Vagina (tissue), 2 donors: ENCODE measurements at regions not wholly inside any gene's neighbourhood (a gene's known extent, or its start where the extent isn't known, plus 50 kb on each side); places are given as distances from the start of the nearest gene placed in this dataset.
"Not testable (repeated sequence)": the region's sequence is repeated elsewhere in the genome, so short reads cannot be mapped to it uniquely, and the experiment has no call there.

Source experiments
- DNase-seq, 2 donors: peaks; one replicate each; pipeline ENCODE4 v3.0.0-alpha.2; 2017; ENCODE audit errors: extremely low spot score in 2 of 2
- H3K27ac ChIP-seq: fragments of 200-600 bp; sonication (generic); one replicate; pipeline ENCODE4 v1.5.1; 2019
- H3K27me3 ChIP-seq: fragments of 200-600 bp; sonication (generic); one replicate; pipeline ENCODE4 v1.5.1; 2019
- H3K36me3 ChIP-seq, 2 donors: fragments of 200-600 bp; sonication (generic); one replicate each; pipeline ENCODE4 v1.5.1; 2017 to 2019
- H3K4me1 ChIP-seq: fragments of 200-600 bp; sonication (generic); one replicate; pipeline ENCODE4 v1.5.1; 2019
- H3K4me3 ChIP-seq, 2 donors: fragments of 200-600 bp; sonication (generic); 1 replicate in 1 of 2; 2 replicates in 1 of 2; pipeline ENCODE4 v1.5.1; 2016 to 2019
- H3K9me3 ChIP-seq: fragments of 200-600 bp; sonication (generic); one replicate; pipeline ENCODE4 v1.5.1; 2019
- CTCF ChIP-seq, 3 experiments: fragments of 450-650 bp in 2 of 3; fragments of 200-600 bp in 1 of 3; sonication (generic) in 1 of 3; IDR thresholded peaks; one replicate each; pipeline ENCODE4 v1.5.1; 2017 to 2019; ENCODE audit warnings: antibody characterized with exemption in 3 of 3, mild to moderate bottlenecking in 2 of 3, moderate library complexity in 2 of 3
- POLR2A ChIP-seq, 2 donors: fragments of 450-650 bp; IDR thresholded peaks; one replicate each; pipeline ENCODE4 v1.6.1; 2017; ENCODE audit warnings: antibody characterized with exemption in 2 of 2, mild to moderate bottlenecking in 2 of 2, moderate library complexity in 2 of 2
- POLR2AphosphoS5 ChIP-seq, 2 donors: sonication (generic); formaldehyde crosslinking; IDR thresholded peaks; one replicate each; pipeline ENCODE4 v1.9.0; 2017; ENCODE audit warnings: antibody characterized with exemption in 2 of 2, mild to moderate bottlenecking in 2 of 2, low read depth in 1 of 2; ENCODE audit not compliant: insufficient read depth in 1 of 2
- intact Hi-C: fragments of 100-400 bp; cut with DNase I; formaldehyde crosslinking; loops from one replicate; pipeline ENCODE4 v1.15.1; 2023

GRCh38 chr1:224054012-224054411 lies 59.9 kb upstream of the FBXO28 start:
- Histone ChIP-seq H3K27ac (no peak overlapping the region), H3K9me3 (no peaks in the 10 kb centered on the region), H3K4me3 (no peak overlapping the region), H3K4me1 (no peaks in the 10 kb centered on the region), H3K27me3 (no peaks in the 10 kb centered on the region), H3K36me3 (no peaks in the 10 kb centered on the region)
- TF ChIP-seq POLR2A (IDR thresholded peaks at IDR 0.05) (no peak), POLR2AphosphoS5 (IDR thresholded peaks at IDR 0.05; ENCODE audit: insufficient read depth in 1 of 2, low read depth in 1 of 2) (no peak), CTCF (IDR thresholded peaks at IDR 0.05) (no peak)
- no peak for DNase-seq
- intact Hi-C loops: no loop called here

- no peak for DNase-seq
- intact Hi-C loops: no loop called here
- H3K36me3 ChIP-seq: no peaks in the 10 kb centered on the region
Observed at GRCh38 chr1:224053456-224053855, 60.5 kb upstream of the FBXO28 start.

GRCh38 chr1:224052772-224053171 lies 61.1 kb upstream of the FBXO28 start:
- no peaks in the 10 kb centered on the region for H3K27me3 ChIP-seq
- DNase-seq: no peak
- no peak for TF ChIP-seq POLR2AphosphoS5 (IDR thresholded peaks at IDR 0.05; ENCODE audit: insufficient read depth in 1 of 2, low read depth in 1 of 2)
- no peak for TF ChIP-seq POLR2A (IDR thresholded peaks at IDR 0.05)
- no peak for TF ChIP-seq CTCF (IDR thresholded peaks at IDR 0.05)
- H3K9me3 ChIP-seq: no peaks in the 10 kb centered on the region
- intact Hi-C loops: no loop called here
- H3K27ac ChIP-seq: no peak overlapping the region
- H3K4me1 ChIP-seq: no peaks in the 10 kb centered on the region
- H3K4me3 ChIP-seq: no peak overlapping the region
- H3K36me3 ChIP-seq: no peaks in the 10 kb centered on the region

More at GRCh38 chr1:224053456-224053855, 60.5 kb upstream of the FBXO28 start:
- Histone ChIP-seq H3K4me3 (no peak overlapping the region), H3K9me3 (no peaks in the 10 kb centered on the region), H3K27me3 (no peaks in the 10 kb centered on the region), H3K27ac (no peak overlapping the region), H3K4me1 (no peaks in the 10 kb centered on the region)
- no peak for TF ChIP-seq POLR2AphosphoS5 (IDR thresholded peaks at IDR 0.05; ENCODE audit: insufficient read depth in 1 of 2, low read depth in 1 of 2)
- TF ChIP-seq POLR2A (IDR thresholded peaks at IDR 0.05): no peak
- TF ChIP-seq CTCF (IDR thresholded peaks at IDR 0.05): no peak

GRCh38 chr1:224051782-224052181 lies 62.1 kb upstream of the FBXO28 start:
- DNase-seq, H3K27me3 ChIP-seq, H3K9me3 ChIP-seq, H3K36me3 ChIP-seq, H3K27ac ChIP-seq, intact Hi-C loops, H3K4me3 ChIP-seq, H3K4me1 ChIP-seq: not testable (repeated sequence)

DNA sequence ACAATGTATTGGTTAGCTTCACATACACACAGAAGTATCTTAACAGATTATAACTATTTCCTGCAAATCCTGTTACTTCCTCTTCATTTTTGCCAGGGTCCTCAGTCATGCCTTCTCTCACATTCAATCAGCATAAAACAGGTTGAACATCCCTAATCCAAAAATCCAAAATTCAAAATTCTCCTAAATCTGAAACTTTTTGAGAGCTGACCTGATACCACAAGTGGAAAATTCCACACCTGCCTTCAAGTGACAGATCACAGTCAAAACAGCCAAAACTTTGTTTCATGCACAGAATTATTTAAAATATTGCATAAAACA lies 62.9 kb upstream of the FBXO28 start:
- H3K9me3 ChIP-seq: no peaks in the 10 kb centered on the region
- no peak for DNase-seq
- H3K4me1 ChIP-seq: no peaks in the 10 kb centered on the region
- no peak overlapping the region for H3K27ac ChIP-seq
- TF ChIP-seq POLR2AphosphoS5 (IDR thresholded peaks at IDR 0.05; ENCODE audit: insufficient read depth in 1 of 2, low read depth in 1 of 2): no peak
- no peak for TF ChIP-seq POLR2A (IDR thresholded peaks at IDR 0.05)
- TF ChIP-seq CTCF (IDR thresholded peaks at IDR 0.05): no peak
- no peaks in the 10 kb centered on the region for H3K36me3 ChIP-seq
- H3K27me3 ChIP-seq: no peaks in the 10 kb centered on the region
- no peak overlapping the region for H3K4me3 ChIP-seq
- intact Hi-C loops: no loop called here

DNA sequence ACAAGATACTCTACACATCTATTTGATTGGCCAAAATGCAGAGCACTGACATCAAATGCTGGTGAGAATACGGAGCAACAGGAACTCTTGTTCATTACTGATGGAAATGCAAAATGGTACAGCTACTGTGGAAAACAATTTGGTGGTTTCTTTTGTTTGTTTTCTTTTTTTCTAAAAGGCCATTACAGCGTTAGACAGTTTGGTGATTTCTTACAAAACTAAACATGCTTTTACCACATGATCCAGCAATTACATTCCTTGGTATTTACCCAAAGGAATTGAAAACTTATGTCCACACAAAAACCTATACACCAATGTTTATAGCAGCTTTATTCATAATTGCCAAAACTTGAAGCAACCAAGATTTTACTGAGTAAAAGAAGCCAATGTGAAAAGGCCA lies 66.4 kb upstream of the FBXO28 start:
- TF ChIP-seq CTCF (IDR thresholded peaks at IDR 0.05) (no peak), POLR2A (IDR thresholded peaks at IDR 0.05) (no peak), POLR2AphosphoS5 (IDR thresholded peaks at IDR 0.05; ENCODE audit: insufficient read depth in 1 of 2, low read depth in 1 of 2) (no peak)
- H3K36me3 ChIP-seq: no peaks in the 10 kb centered on the region
- no peaks in the 10 kb centered on the region for H3K27me3 ChIP-seq
- no peaks in the 10 kb centered on the region for H3K9me3 ChIP-seq
- H3K27ac ChIP-seq: no peak overlapping the region
- H3K4me1 ChIP-seq: no peaks in the 10 kb centered on the region
- H3K4me3 ChIP-seq: no peak overlapping the region
- no peak for DNase-seq
- intact Hi-C loops: no loop called here
